ENCODE measurements at regions not wholly inside any gene's neighbourhood (a gene's known extent, or its start where the extent isn't known, plus 50 kb on each side); places are given as distances from the start of the nearest gene placed in this dataset.

GRCh38 chr4:145988628-145989027 is 50.0 kb upstream of the ZNF827 start:
- TF ChIP-seq CTCF (IDR thresholded peaks at IDR 0.05), result no peak
- TF ChIP-seq POLR2A (IDR thresholded peaks at IDR 0.05), result no peak
